ENCODE measurements at regions not wholly inside any gene's neighbourhood (a gene's known extent, or its start where the extent isn't known, plus 50 kb on each side); places are given as distances from the start of the nearest gene placed in this dataset.

DNA sequence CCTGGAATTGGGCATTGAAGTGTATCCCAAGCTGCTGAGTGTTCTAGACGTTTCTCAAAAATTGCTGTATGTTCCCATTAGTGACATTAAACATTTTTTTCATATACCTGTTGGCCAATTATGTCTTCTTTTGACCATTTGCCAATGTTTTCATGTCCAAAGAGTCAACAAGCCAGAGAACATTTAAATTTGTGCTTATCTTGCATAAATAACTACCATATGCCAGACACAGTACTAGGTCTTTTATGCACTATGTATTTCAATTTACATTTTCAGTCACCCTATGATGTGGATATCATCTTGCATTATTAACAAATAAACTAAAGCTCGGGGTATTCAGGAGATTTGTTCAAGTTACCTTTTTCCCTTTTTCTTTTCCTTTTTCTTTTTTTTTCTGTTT is 632.9 kb upstream of the C16orf82 start:
- no peak overlapping the region for H3K27ac ChIP-seq
- TF ChIP-seq, protein P1, sequence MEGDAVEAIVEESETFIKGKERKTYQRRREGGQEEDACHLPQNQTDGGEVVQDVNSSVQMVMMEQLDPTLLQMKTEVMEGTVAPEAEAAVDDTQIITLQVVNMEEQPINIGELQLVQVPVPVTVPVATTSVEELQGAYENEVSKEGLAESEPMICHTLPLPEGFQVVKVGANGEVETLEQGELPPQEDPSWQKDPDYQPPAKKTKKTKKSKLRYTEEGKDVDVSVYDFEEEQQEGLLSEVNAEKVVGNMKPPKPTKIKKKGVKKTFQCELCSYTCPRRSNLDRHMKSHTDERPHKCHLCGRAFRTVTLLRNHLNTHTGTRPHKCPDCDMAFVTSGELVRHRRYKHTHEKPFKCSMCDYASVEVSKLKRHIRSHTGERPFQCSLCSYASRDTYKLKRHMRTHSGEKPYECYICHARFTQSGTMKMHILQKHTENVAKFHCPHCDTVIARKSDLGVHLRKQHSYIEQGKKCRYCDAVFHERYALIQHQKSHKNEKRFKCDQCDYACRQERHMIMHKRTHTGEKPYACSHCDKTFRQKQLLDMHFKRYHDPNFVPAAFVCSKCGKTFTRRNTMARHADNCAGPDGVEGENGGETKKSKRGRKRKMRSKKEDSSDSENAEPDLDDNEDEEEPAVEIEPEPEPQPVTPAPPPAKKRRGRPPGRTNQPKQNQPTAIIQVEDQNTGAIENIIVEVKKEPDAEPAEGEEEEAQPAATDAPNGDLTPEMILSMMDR (conservative IDR thresholded peaks at IDR 0.05) = no peak

DNA sequence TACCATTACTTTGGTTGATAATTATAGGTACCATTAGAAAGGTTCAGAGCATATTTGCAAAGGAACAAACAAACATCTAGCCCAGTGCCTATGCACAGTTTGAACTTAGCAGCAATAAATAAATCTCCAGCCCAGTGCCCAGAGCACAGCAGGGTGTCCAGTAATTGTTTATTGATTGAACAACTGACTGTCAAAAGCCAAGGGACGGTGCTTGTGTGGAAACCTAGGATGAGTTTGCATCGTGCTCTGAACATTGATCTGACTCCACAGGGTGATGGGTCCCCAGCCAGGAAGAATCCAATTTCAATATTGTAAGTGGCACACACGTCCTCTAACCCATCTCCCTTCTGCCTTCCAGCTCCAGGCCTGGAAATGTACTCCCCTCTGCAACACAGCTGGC is 625.5 kb upstream of the C16orf82 start:
- TF ChIP-seq, protein P1 (conservative IDR thresholded peaks at IDR 0.05) = no peak
- H3K27ac ChIP-seq = no peak overlapping the region

DNA sequence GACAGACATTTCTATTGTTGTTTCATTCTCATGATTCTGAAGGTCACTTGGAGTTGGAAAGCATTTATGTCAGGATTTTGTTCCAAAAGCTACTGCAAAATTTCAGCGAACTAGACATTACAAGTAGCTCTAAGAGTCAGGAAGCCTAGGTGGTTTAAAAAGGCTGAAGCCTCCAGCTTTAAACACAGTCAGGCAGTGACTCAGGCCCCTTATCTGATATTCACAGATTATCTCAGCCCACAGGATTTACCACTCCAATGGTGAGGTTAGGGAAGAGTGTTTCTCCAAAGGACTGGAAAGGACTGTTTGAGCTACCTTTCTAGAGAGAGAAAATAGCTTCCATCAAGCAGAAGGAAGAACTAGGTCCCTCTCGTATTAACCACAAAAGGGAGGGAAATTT is 624.4 kb upstream of the C16orf82 start:
- TF ChIP-seq, protein P1 (conservative IDR thresholded peaks at IDR 0.05) = no peak
- no peak overlapping the region for H3K27ac ChIP-seq

DNA sequence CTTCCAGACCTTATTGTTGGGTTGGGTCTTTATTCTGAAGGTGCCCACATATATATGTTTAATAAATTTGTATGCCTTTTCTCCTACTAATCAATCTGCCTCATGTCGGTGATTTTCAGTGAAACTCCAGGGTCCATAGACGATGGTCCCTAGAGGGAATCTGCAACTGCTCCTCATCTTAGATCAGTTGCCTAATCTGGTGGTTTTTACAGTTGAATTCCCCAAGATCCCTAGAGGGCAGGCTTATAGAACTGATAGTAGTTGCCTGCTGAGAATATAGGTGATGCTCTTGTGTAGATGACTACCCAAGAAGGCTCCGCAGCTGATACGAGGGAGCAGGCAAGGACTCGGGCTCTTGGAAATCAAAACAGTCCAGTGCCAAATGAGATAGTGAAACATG is 619.2 kb upstream of the C16orf82 start:
- H3K27ac ChIP-seq = no peak overlapping the region
- TF ChIP-seq, protein P1 (conservative IDR thresholded peaks at IDR 0.05) = no peak

DNA sequence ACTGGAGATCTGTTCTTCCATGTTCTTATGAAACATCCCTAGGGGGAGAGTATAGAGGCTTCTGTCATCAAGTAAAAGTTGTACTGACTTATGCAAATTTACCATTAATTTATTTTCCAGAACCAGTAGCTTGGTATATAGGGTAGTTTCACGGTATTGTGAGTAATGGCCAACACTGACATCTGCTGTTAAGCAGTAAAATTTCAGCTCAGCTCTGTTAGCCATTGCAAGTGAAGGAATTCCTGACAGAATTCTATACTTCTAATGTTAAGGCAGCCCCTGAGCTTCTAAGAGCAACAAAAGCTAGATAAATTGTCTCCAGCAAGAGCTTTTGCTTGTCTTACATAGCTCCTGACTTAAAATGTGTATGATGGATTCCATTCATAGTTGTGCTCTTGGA is 613.5 kb upstream of the C16orf82 start:
- H3K27ac ChIP-seq = no peak overlapping the region
- TF ChIP-seq, protein P1 (conservative IDR thresholded peaks at IDR 0.05) = no peak

DNA sequence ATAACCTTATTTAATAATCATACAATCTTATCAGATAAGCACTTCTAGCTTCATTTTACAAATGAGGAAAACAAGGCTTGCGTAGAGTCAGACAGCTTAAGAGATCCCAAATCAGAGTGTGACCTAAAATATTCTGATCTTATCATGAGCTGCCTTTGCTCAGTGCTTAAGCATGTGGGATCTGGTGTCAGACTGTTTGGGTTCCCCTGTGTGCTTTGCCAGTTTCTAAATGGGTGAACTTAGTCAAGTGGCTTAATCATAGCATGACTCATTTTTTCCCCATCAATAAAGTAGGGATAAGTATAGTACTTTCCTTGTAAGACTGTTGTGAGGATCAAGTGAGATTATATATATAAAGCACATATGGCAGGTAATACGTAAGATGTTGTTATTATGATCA is 612.6 kb upstream of the C16orf82 start:
- no peak overlapping the region for H3K27ac ChIP-seq
- TF ChIP-seq, protein P1 (conservative IDR thresholded peaks at IDR 0.05) = no peak

DNA sequence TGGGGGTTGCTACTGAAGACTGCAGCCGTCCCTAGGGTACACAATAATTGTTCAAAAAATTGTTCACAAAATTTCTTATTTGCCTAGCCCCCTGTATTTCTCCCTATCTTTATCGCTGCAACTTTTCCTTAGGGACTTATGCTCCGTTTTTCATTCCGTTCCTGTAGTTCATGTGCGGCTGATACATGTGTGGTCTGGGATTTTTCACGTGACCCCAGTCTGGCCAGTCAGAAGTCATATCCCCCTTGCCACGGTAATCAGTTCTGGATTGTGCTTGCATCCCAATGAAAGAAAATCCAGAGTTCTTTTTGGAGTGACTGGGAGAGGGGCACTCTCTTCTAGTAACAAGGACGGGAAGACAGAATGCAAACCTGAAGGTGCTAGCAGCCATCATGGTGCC is 610.7 kb upstream of the C16orf82 start:
- H3K27ac ChIP-seq = no peak overlapping the region
- TF ChIP-seq, protein P1 (conservative IDR thresholded peaks at IDR 0.05) = no peak

DNA sequence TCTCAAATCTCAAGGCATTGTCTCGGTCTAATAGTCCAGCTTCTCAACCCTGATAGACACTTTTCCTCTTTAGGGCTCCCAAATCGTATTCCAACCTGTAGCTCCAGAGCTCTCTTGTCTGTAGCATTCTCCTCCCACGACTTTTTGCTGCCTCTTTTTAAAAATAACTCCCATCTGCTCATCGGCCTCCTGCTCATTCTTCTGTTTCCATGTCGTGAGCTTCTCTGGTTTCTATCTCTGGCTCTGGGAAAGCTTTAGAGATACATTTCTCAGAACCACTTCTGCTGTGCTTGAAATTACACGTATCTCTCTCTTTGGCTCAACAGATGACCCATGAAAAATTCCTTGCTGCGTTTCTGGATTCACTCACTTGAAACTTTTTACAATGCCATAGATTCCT is 609.6 kb upstream of the C16orf82 start:
- no peak overlapping the region for H3K27ac ChIP-seq
- TF ChIP-seq, protein P1 (conservative IDR thresholded peaks at IDR 0.05) = no peak

All from VCaP (cell line).